ENCODE measurements at regions not wholly inside any gene's neighbourhood (a gene's known extent, or its start where the extent isn't known, plus 50 kb on each side); places are given as distances from the start of the nearest gene placed in this dataset.
"Not testable (repeated sequence)": the region's sequence is repeated elsewhere in the genome, so short reads cannot be mapped to it uniquely, and the experiment has no call there.

DNA sequence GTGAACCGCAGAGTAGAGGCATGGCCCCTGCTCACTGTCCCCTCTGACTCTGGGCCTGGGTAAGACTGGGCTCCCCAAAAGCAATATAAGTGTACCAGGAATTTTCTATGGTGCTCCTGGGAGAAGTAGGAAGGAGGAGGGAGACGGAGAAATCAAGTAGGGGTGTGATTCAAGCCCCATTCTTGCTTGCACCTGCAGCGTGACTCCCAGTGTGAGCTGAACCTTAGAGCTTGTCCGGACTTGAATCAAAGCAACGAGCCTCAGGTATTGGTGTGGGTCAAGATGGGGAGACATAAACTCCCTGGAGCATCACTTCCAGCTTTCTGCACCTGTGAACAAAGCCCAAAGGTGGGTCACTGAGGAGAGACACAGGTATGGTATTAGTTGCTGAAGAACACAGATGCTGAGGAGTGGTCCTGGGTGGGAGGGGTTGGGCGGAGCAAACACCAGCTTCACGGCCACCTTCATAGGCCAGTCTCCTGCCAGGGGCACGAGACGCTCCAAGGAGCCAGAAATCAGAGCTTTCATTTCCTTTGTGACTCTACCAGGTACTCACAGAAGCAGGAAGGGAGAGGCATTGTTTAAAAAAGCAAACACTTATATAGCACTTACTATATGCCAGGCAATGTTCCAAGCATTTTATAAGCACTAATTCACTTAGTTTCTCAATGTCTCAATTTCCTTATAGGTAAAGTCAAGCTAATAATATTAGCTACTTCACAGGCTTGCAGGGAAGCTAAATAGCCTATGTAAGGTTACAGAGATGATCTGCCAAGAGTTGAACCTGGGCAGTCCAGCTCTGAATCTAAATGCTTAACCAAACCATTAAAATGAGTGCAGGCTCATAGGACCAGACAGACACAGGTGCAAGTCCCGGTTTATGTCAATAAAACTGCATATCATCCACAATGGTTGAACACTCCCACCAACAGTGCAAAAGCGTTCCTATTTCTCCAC lies 775.3 kb downstream of the UQCRFS1 start:
- WGBS (ENCODE audit: insufficient coverage, low coverage, low lambda C conversion rate, missing lambda C conversion rate): 60% methylated on average over 9 of the region's 11 CpGs
- no peak for DNase-seq
- Histone ChIP-seq H3K27ac (no peak overlapping the region), H3K27me3 (no peaks in the 10 kb centered on the region), H3K9me3 (no peaks in the 10 kb centered on the region), H3K4me3 (no peak overlapping the region), H3K4me1 (no peaks in the 10 kb centered on the region), H3K36me3 (no peaks in the 10 kb centered on the region)
- no peak for TF ChIP-seq CTCF (IDR thresholded peaks at IDR 0.05)
- no peak for TF ChIP-seq POLR2A (IDR thresholded peaks at IDR 0.05)
- no peak for ATAC-seq
- intact Hi-C loops (cut with DNase I): no loop called here

- no peaks in the 10 kb centered on the region for H3K4me1 ChIP-seq
- ATAC-seq: no peak
- no peaks in the 10 kb centered on the region for H3K36me3 ChIP-seq
- no peak for DNase-seq
- WGBS (ENCODE audit: insufficient coverage, low coverage, low lambda C conversion rate, missing lambda C conversion rate): 80% methylated on average over 3 of the region's 4 CpGs
- no peak overlapping the region for H3K4me3 ChIP-seq
- no peaks in the 10 kb centered on the region for H3K27me3 ChIP-seq
- TF ChIP-seq POLR2A (IDR thresholded peaks at IDR 0.05) (no peak), CTCF (IDR thresholded peaks at IDR 0.05) (no peak)
- intact Hi-C loops (cut with DNase I): no loop called here
- no peak overlapping the region for H3K27ac ChIP-seq
- no peaks in the 10 kb centered on the region for H3K9me3 ChIP-seq
Observed at GRCh38 chr19:28436320-28436719, 776.6 kb downstream of the UQCRFS1 start.

DNA sequence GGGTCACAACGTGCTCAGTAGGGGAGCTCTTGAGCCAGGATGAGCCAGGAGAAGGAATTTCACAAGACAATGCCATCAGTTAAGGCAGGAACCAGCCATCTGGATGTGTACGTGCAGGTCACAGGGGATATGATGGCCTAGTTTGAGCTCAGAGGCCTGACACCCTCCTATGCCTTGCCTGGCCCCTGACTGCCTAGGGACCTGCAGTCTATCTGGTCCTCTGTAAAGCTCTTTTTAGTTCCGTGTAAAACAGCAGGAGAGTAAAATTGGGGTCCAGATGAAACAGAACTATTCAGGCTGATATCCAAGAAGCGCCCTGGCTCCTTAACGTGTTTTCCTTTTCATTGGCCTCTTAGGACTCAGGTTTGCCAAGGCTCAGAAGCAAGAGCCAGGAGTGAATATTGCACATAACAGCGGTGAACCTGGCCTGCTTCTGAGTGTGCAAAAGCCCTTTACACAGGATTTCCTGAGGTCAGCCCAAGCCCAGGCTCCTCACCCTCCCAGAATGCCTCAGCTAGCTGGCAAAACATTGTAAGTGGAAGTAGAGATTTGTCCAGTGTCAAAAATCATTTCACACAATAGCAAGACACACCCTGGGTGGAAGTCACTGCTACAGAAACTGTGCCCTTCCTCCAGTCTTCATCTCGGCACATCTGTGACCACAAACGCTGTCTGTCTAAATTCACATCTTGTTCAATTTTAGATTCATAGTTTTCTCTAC lies 777.2 kb downstream of the UQCRFS1 start:
- no peaks in the 10 kb centered on the region for H3K27me3 ChIP-seq
- ATAC-seq: peak; percentile 61 to 80 (median 68)
- H3K36me3 ChIP-seq: no peaks in the 10 kb centered on the region
- DNase-seq: no peak
- intact Hi-C loops (cut with DNase I): no loop called here
- no peak overlapping the region for H3K27ac ChIP-seq
- no peak for TF ChIP-seq CTCF (IDR thresholded peaks at IDR 0.05)
- no peak for TF ChIP-seq POLR2A (IDR thresholded peaks at IDR 0.05)
- WGBS (ENCODE audit: insufficient coverage, low coverage, low lambda C conversion rate, missing lambda C conversion rate): 38% methylated on average over 7 of the region's 8 CpGs
- H3K4me1 ChIP-seq: no peaks in the 10 kb centered on the region
- H3K9me3 ChIP-seq: no peaks in the 10 kb centered on the region
- H3K4me3 ChIP-seq: no peak overlapping the region

DNA sequence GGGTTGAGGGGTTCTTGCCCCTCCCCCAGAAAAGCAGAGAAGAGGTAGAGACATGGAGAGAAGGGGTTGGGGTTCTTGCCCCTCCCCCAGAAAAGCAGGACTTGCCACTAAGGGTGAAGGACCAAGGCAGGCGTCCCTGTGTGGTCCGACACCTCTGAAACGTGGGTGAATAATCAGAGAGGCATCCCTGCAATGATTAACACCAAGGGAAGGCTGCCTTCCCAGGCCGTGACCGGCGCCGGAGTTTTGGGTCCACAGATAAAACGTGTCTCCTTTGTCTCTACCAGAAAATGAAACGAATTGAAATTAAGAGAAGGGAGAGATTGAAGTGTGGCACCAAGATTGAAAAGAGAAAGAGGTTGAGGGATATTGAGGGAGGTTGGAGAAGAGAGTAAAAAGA lies 778.2 kb downstream of the UQCRFS1 start:
- H3K36me3 ChIP-seq; intact Hi-C loops (cut with DNase I); DNase-seq; H3K27me3 ChIP-seq; H3K27ac ChIP-seq; H3K9me3 ChIP-seq; H3K4me1 ChIP-seq; ATAC-seq; H3K4me3 ChIP-seq: not testable (repeated sequence)
- 54% methylated on average over 9 of the region's 9 CpGs for WGBS (ENCODE audit: insufficient coverage, low coverage, low lambda C conversion rate, missing lambda C conversion rate)

GRCh38 chr19:28434365-28434764 lies 778.6 kb downstream of the UQCRFS1 start:
- H3K4me3 ChIP-seq; intact Hi-C loops (cut with DNase I); H3K4me1 ChIP-seq; DNase-seq; H3K9me3 ChIP-seq; H3K36me3 ChIP-seq; H3K27me3 ChIP-seq; ATAC-seq; H3K27ac ChIP-seq: not testable (repeated sequence)
- 35% methylated on average over 2 of the region's 5 CpGs for WGBS (ENCODE audit: insufficient coverage, low coverage, low lambda C conversion rate, missing lambda C conversion rate)

- H3K27ac ChIP-seq; H3K4me1 ChIP-seq; DNase-seq; H3K9me3 ChIP-seq; H3K4me3 ChIP-seq; H3K36me3 ChIP-seq; intact Hi-C loops (cut with DNase I); H3K27me3 ChIP-seq; ATAC-seq: not testable (repeated sequence)
- no CpG with 5 or more reads among the region's 4 CpGs for WGBS (ENCODE audit: insufficient coverage, low coverage, low lambda C conversion rate, missing lambda C conversion rate)
Observed at GRCh38 chr19:28433166-28433565, 779.8 kb downstream of the UQCRFS1 start.
